HEK293 (cell line): ENCODE measurements at regions not wholly inside any gene's neighbourhood (a gene's known extent, or its start where the extent isn't known, plus 50 kb on each side); places are given as distances from the start of the nearest gene placed in this dataset.

Source experiments
- KLF10 ChIP-seq: fragments of 450-650 bp; IDR thresholded peaks from 2 replicates; pipeline ENCODE4 v1.5.1; 2018; ENCODE audit warnings: missing biosample characterization, mild to moderate bottlenecking, missing genetic modification characterization
- MEIS1 ChIP-seq: sonication (generic); formaldehyde crosslinking; IDR thresholded peaks from 2 replicates; pipeline ENCODE4 v1.8.1; 2022; ENCODE audit warnings: missing genetic modification reagents, mild to moderate bottlenecking, borderline replicate concordance
- SETDB1 ChIP-seq: IDR thresholded peaks from one replicate; pipeline ENCODE4 v1.6.1; 2017; ENCODE audit warnings: mild to moderate bottlenecking, low read length, moderate library complexity, mixed read lengths; ENCODE audit not compliant: insufficient read length
- TCF7L2 ChIP-seq: IDR thresholded peaks from 2 replicates; pipeline ENCODE4 v1.6.1; 2011; ENCODE audit warnings: low read depth, mild to moderate bottlenecking, inconsistent platforms, low read length, moderate library complexity, borderline replicate concordance
- ZBTB20 ChIP-seq: fragments of 450-650 bp; formaldehyde crosslinking; IDR thresholded peaks from 2 replicates; pipeline ENCODE4 v1.5.1; 2016; ENCODE audit warnings: missing biosample characterization, missing genetic modification characterization
- ZBTB7A ChIP-seq: fragments of 450-650 bp; formaldehyde crosslinking; IDR thresholded peaks from 2 replicates; pipeline ENCODE4 v1.5.1; 2016; ENCODE audit warnings: low read depth, missing biosample characterization, missing genetic modification characterization
- ZNF157 ChIP-seq: fragments of 450-650 bp; formaldehyde crosslinking; IDR thresholded peaks from 2 replicates; pipeline ENCODE4 v1.5.1; 2016; ENCODE audit warnings: missing biosample characterization, missing genetic modification characterization
- ZNF366 ChIP-seq: fragments of 450-650 bp; formaldehyde crosslinking; conservative IDR thresholded peaks from 2 replicates; pipeline ENCODE4 v1.5.1; 2016; ENCODE audit warnings: missing biosample characterization, missing genetic modification characterization
- TF ChIP-seq, protein P1 (sequence below): fragments of 450-650 bp; formaldehyde crosslinking; IDR thresholded peaks from 2 replicates; pipeline ENCODE4 v1.5.1; 2016; ENCODE audit warnings: missing biosample characterization, missing genetic modification characterization
- TF ChIP-seq, protein P2 (sequence below): fragments of 450-650 bp; formaldehyde crosslinking; IDR thresholded peaks from 2 replicates; pipeline ENCODE4 v1.5.1; 2016; ENCODE audit warnings: missing biosample characterization, missing genetic modification characterization

GRCh38 chr3:152998591-152998990 is 163.4 kb upstream of the RAP2B start:
- TF ChIP-seq ZNF157 (tag by site-specific recombination) (no peak), TCF7L2 (no peak), ZBTB20 (tag by site-specific recombination) (no peak), KLF10 (tag by site-specific recombination) (no peak), ZNF366 (tag by site-specific recombination) (no peak), ZBTB7A (no peak), SETDB1 (no peak), MEIS1 (CRISPR knock-in tag) (no peak)
- TF ChIP-seq, protein P1, sequence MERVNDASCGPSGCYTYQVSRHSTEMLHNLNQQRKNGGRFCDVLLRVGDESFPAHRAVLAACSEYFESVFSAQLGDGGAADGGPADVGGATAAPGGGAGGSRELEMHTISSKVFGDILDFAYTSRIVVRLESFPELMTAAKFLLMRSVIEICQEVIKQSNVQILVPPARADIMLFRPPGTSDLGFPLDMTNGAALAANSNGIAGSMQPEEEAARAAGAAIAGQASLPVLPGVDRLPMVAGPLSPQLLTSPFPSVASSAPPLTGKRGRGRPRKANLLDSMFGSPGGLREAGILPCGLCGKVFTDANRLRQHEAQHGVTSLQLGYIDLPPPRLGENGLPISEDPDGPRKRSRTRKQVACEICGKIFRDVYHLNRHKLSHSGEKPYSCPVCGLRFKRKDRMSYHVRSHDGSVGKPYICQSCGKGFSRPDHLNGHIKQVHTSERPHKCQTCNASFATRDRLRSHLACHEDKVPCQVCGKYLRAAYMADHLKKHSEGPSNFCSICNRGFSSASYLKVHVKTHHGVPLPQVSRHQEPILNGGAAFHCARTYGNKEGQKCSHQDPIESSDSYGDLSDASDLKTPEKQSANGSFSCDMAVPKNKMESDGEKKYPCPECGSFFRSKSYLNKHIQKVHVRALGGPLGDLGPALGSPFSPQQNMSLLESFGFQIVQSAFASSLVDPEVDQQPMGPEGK (tag by site-specific recombination) = no peak
- TF ChIP-seq, protein P2, sequence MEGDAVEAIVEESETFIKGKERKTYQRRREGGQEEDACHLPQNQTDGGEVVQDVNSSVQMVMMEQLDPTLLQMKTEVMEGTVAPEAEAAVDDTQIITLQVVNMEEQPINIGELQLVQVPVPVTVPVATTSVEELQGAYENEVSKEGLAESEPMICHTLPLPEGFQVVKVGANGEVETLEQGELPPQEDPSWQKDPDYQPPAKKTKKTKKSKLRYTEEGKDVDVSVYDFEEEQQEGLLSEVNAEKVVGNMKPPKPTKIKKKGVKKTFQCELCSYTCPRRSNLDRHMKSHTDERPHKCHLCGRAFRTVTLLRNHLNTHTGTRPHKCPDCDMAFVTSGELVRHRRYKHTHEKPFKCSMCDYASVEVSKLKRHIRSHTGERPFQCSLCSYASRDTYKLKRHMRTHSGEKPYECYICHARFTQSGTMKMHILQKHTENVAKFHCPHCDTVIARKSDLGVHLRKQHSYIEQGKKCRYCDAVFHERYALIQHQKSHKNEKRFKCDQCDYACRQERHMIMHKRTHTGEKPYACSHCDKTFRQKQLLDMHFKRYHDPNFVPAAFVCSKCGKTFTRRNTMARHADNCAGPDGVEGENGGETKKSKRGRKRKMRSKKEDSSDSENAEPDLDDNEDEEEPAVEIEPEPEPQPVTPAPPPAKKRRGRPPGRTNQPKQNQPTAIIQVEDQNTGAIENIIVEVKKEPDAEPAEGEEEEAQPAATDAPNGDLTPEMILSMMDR (tag by site-specific recombination) = no peak
